B cell (primary cell): ENCODE measurements at regions not wholly inside any gene's neighbourhood (a gene's known extent, or its start where the extent isn't known, plus 50 kb on each side); places are given as distances from the start of the nearest gene placed in this dataset.

Experiments
- ATAC-seq: fragments of 200-7000 bp; cut with Tn5 transposase; one replicate; pipeline ENCODE4 v1.10.0; 2021; ENCODE audit warnings: low read depth, mild to moderate bottlenecking, moderate number of reproducible peaks, moderate library complexity
- CTCF ChIA-PET: fragments of 350-600 bp; sonication (Branson Sonifier 250); formaldehyde crosslinking; loops from one replicate; lab custom pipeline; 2021; ENCODE audit warnings: antibody characterized with exemption, inconsistent platforms; lab: Charles Lee
- POLR2A ChIA-PET: fragments of 350-600 bp; sonication (Branson Sonifier 250); formaldehyde crosslinking; loops from one replicate; lab custom pipeline; 2021; ENCODE audit warnings: antibody characterized with exemption; lab: Charles Lee
- DNase-seq: peaks from one replicate; pipeline ENCODE4 v3.0.0; 2013
- H2AFZ ChIP-seq: 2 replicates; pipeline ENCODE4 v1.6.1; 2012; ENCODE audit warnings: mild to moderate bottlenecking, low read depth, low read length; ENCODE audit not compliant: insufficient read depth, poor library complexity, severe bottlenecking
- H3K27ac ChIP-seq, 2 donors: 1 replicate in 1 of 2; 2 replicates in 1 of 2; pipeline ENCODE4 v1.5.1; 2012 to 2013; ENCODE audit warnings: low read length in 2 of 2, mild to moderate bottlenecking in 2 of 2, moderate library complexity in 1 of 2
- H3K27me3 ChIP-seq, 4 experiments: fragments of 200-600 bp in 1 of 4; sonication (generic) in 1 of 4; replicated peaks in 1 of 4; 1 replicate in 2 of 4; 2 replicates in 2 of 4; pipeline versions ENCODE4 v1.6.1 to v1.7.0; 2013 to 2016; ENCODE audit warnings: low read length in 3 of 4, mild to moderate bottlenecking in 2 of 4, mixed read lengths in 1 of 4, moderate library complexity in 1 of 4; ENCODE audit not compliant: insufficient read depth in 4 of 4, control insufficient read depth in 3 of 4; ENCODE audit errors: control extremely low read depth in 1 of 4
- H3K36me3 ChIP-seq, 2 experiments: replicated peaks in 1 of 2; 1 replicate in 1 of 2; 2 replicates in 1 of 2; pipeline versions ENCODE4 v1.6.1 to v1.7.1; 2013; ENCODE audit warnings: low read length in 1 of 2; ENCODE audit not compliant: insufficient read depth in 2 of 2, control insufficient read depth in 1 of 2; ENCODE audit errors: control extremely low read depth in 1 of 2, extremely low read depth in 1 of 2
- H3K4me1 ChIP-seq, 2 donors: fragments of 200-600 bp in 1 of 2; sonication (generic) in 1 of 2; 1 replicate in 1 of 2; 2 replicates in 1 of 2; pipeline versions ENCODE4 v1.5.1 to v1.6.1; 2013 to 2017; ENCODE audit warnings: low read length in 2 of 2; ENCODE audit not compliant: control insufficient read depth in 2 of 2, insufficient read depth in 2 of 2
- H3K4me2 ChIP-seq: replicated peaks from 2 replicates; pipeline ENCODE3; 2012; ENCODE audit warnings: mild to moderate bottlenecking, low read depth, low read length; ENCODE audit not compliant: poor library complexity, severe bottlenecking
- H3K4me3 ChIP-seq, 5 experiments: fragments of 200-600 bp in 1 of 5; sonication (generic) in 1 of 5; 1 replicate in 3 of 5; 2 replicates in 2 of 5; pipeline versions ENCODE4 v1.5.1 to v1.7.0; 2011 to 2016; ENCODE audit warnings: low read length in 4 of 5, mild to moderate bottlenecking in 4 of 5, low read depth in 2 of 5, control low read depth in 1 of 5, moderate library complexity in 1 of 5; ENCODE audit not compliant: insufficient read depth in 1 of 5; ENCODE audit errors: control extremely low read depth in 1 of 5, extremely low read depth in 1 of 5
- H3K79me2 ChIP-seq: fragments of 200-600 bp; sonication (generic); one replicate; pipeline ENCODE4 v1.6.0; 2016; ENCODE audit warnings: low read length; ENCODE audit not compliant: control insufficient read depth, insufficient read depth
- H3K9ac ChIP-seq: fragments of 200-600 bp; sonication (generic); 2 replicates; pipeline ENCODE4 v1.6.1; 2017; ENCODE audit warnings: mild to moderate bottlenecking, low read length, moderate library complexity
- H3K9me3 ChIP-seq, 3 donors: one replicate each; pipeline versions ENCODE4 v1.6.1 to v1.7.1; 2013; ENCODE audit warnings: low read length in 2 of 3; ENCODE audit not compliant: control insufficient read depth in 2 of 3, insufficient read depth in 1 of 3; ENCODE audit errors: control extremely low read depth in 1 of 3
- H4K20me1 ChIP-seq: 2 replicates; pipeline ENCODE4 v1.6.0; 2012; ENCODE audit warnings: mild to moderate bottlenecking, low read length; ENCODE audit not compliant: insufficient read depth, control insufficient read depth, poor library complexity, severe bottlenecking
- H3K27ac Mint-ChIP-seq: one replicate; pipeline ENCODE4 v1.8.0; 2021; ENCODE audit warnings: mixed read lengths
- H3K27me3 Mint-ChIP-seq: one replicate; pipeline ENCODE4 v1.8.0; 2021; ENCODE audit warnings: mixed read lengths
- H3K4me1 Mint-ChIP-seq: one replicate; pipeline ENCODE4 v1.8.0; 2021; ENCODE audit warnings: mixed read lengths
- H3K4me3 Mint-ChIP-seq: one replicate; pipeline ENCODE4 v1.8.0; 2021; ENCODE audit warnings: mixed read lengths
- H3K9me3 Mint-ChIP-seq: one replicate; pipeline ENCODE4 v1.8.0; 2022; ENCODE audit warnings: mixed read lengths; ENCODE audit not compliant: insufficient read depth
- EZH2 ChIP-seq: IDR thresholded peaks from 2 replicates; pipeline ENCODE4 v1.6.1; 2012; ENCODE audit warnings: borderline replicate concordance, low read depth, mild to moderate bottlenecking, moderate library complexity, low read length; ENCODE audit not compliant: insufficient read depth, poor library complexity, severe bottlenecking
- WGBS: methylation state at CpG from one replicate; pipeline ENCODE4 v1.1.5; 2013; ENCODE audit warnings: missing lambda C conversion rate; ENCODE audit not compliant: insufficient coverage; 5-methylcytosine and 5-hydroxymethylcytosine counted together
- intact Hi-C: fragments of 100-400 bp; cut with micrococcal nuclease; formaldehyde crosslinking; loops from one replicate; pipeline ENCODE4 v1.10.0; 2022
- TF ChIP-seq, protein P1 (sequence below): fragments of 200-600 bp; IDR thresholded peaks from one replicate; pipeline ENCODE4 v1.8.0; 2022; ENCODE audit warnings: antibody characterized with exemption, mild to moderate bottlenecking

DNA sequence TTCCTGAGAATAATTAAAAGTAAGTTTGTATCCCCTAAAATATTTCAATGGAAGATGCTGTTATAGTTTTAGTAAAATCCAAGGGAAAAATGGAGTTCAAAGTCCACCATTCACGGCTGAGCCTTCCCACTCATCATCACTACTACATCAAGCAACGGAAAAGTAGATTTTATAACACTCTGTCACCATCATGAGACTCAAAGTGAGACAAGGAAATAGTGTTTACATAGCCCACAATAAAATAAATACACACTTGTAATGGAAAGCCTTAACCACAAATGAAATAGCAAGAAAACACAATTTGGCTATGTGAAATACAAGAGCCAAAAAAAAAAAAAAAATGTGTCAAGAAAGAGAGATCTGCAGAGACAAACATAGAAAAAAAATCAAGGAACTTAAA, 569.9 kb upstream of the REG3G start:
- H3K27me3 Mint-ChIP-seq = no peaks in the 10 kb centered on the region
- Histone ChIP-seq H3K4me2 (no peak overlapping the region), H3K4me3 (no peak overlapping the region), H3K27ac (no peak overlapping the region), H3K36me3 (no peaks in the 10 kb centered on the region), H3K27me3 (no peaks in the 10 kb centered on the region), H3K9me3 (no peaks in the 10 kb centered on the region), H3K79me2 (no peaks in the 10 kb centered on the region), H3K9ac (no peak overlapping the region), H4K20me1 (no peaks in the 10 kb centered on the region), H2AFZ (no peak overlapping the region), H3K4me1 (no peaks in the 10 kb centered on the region)
- no peaks in the 10 kb centered on the region for H3K4me1 Mint-ChIP-seq
- no peak overlapping the region for H3K27ac Mint-ChIP-seq
- no peak for DNase-seq
- H3K4me3 Mint-ChIP-seq = no peak overlapping the region
- no peak for TF ChIP-seq EZH2
- TF ChIP-seq, protein P1, sequence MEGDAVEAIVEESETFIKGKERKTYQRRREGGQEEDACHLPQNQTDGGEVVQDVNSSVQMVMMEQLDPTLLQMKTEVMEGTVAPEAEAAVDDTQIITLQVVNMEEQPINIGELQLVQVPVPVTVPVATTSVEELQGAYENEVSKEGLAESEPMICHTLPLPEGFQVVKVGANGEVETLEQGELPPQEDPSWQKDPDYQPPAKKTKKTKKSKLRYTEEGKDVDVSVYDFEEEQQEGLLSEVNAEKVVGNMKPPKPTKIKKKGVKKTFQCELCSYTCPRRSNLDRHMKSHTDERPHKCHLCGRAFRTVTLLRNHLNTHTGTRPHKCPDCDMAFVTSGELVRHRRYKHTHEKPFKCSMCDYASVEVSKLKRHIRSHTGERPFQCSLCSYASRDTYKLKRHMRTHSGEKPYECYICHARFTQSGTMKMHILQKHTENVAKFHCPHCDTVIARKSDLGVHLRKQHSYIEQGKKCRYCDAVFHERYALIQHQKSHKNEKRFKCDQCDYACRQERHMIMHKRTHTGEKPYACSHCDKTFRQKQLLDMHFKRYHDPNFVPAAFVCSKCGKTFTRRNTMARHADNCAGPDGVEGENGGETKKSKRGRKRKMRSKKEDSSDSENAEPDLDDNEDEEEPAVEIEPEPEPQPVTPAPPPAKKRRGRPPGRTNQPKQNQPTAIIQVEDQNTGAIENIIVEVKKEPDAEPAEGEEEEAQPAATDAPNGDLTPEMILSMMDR = no peak
- no peak for ATAC-seq
- WGBS = no CpG with 5 or more reads among the region's 2 CpGs
- ChIA-PET POLR2A (no interaction called here), CTCF (no interaction called here)
- intact Hi-C loops = no loop called here
- peaks cover 2% of the 10 kb centered on the region for H3K9me3 Mint-ChIP-seq

DNA sequence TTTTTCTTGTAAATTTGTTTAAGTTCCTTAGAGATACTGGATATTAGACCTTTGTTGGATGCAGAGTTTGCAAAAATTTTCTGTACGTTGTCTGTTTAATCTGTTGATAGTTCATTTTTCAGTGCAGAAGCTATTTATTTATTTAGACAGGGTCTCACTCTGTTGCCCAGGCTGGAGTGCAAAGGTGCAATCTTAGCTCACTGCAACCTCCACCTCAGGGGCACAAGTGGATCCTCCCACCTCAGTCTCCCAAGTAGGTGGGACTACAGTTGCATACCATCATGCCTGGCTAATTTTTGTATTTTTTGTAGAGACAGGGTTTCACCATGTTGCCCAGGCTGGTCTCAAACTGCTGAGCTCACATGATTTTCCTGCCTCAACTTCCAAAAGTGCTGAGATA, 568.2 kb upstream of the REG3G start:
- Mint-ChIP-seq H3K27ac (no peak overlapping the region), H3K4me3 (no peak overlapping the region), H3K4me1 (no peaks in the 10 kb centered on the region), H3K9me3 (peaks cover 2% of the 10 kb centered on the region), H3K27me3 (no peaks in the 10 kb centered on the region)
- Histone ChIP-seq H3K9ac (no peak overlapping the region), H3K27me3 (no peaks in the 10 kb centered on the region), H3K4me1 (no peaks in the 10 kb centered on the region), H2AFZ (no peak overlapping the region), H3K4me2 (no peak overlapping the region), H3K9me3 (no peaks in the 10 kb centered on the region), H3K36me3 (no peaks in the 10 kb centered on the region), H4K20me1 (no peaks in the 10 kb centered on the region), H3K27ac (no peak overlapping the region), H3K4me3 (no peak overlapping the region), H3K79me2 (no peaks in the 10 kb centered on the region)
- ChIA-PET POLR2A (no interaction called here), CTCF (no interaction called here)
- ATAC-seq (no peak), DNase-seq (no peak)
- TF ChIP-seq EZH2 = no peak
- intact Hi-C loops = no loop called here
- WGBS = no CpG with 5 or more reads among the region's 1 CpG
